GM12878 (cell line): ENCODE measurements at regions not wholly inside any gene's neighbourhood (a gene's known extent, or its start where the extent isn't known, plus 50 kb on each side); places are given as distances from the start of the nearest gene placed in this dataset.

Experiments
- ATAC-seq: fragments of 200-7000 bp; cut with Tn5 transposase; 3 replicates; pipeline ENCODE4 v1.9.1; 2020; ENCODE audit warnings: mild to moderate bottlenecking, moderate library complexity
- BruUV-seq: library from RNA; stranded (reverse); fragments of 400-500 nt; replicated peaks from 2 replicates; lab custom pipeline; 2021; lab: Mats Ljungman, UMichigan
- CTCF ChIA-PET: fragments of 300-600 bp; sonication (Branson Sonifier 250); formaldehyde crosslinking; extraction: SDS; loops from one replicate; lab custom pipeline; 2021; ENCODE audit warnings: inconsistent platforms; lab: Yijun Ruan, JAX
- POLR2A ChIA-PET: fragments of 350-600 bp; formaldehyde crosslinking; extraction: SDS; loops from one replicate; lab custom pipeline; 2021; ENCODE audit warnings: inconsistent platforms; lab: Charles Lee
- RAD21 ChIA-PET: fragments of 300-600 bp; sonication (Branson Sonifier 250); formaldehyde crosslinking; loops from one replicate; lab custom pipeline; 2023; ENCODE audit warnings: antibody characterized with exemption; ENCODE audit not compliant: unreplicated experiment; lab: Charles Lee
- SMC1A ChIA-PET: fragments of 300-600 bp; sonication (Branson Sonifier 250); formaldehyde crosslinking; loops from one replicate; lab custom pipeline; 2023; ENCODE audit not compliant: unreplicated experiment, uncharacterized antibody; lab: Charles Lee
- DNase-seq: peaks from one replicate; pipeline ENCODE4 v3.0.0-alpha.2; 2011; ENCODE audit warnings: low read depth, low spot score
- FAIRE-seq: peaks from 3 replicates; lab custom pipeline; 2011; peaks lifted over from hg19 to GRCh38; lab: Jason Lieb, UNC
- H2AFZ ChIP-seq: 2 replicates; pipeline ENCODE4 v1.6.0; 2011; ENCODE audit warnings: low read depth, low read length, control low read depth; ENCODE audit not compliant: control insufficient read depth
- H3K27ac ChIP-seq: 2 replicates; pipeline ENCODE4 v1.5.1; 2011; ENCODE audit warnings: control low read depth; ENCODE audit not compliant: control insufficient read depth, insufficient read depth
- H3K27me3 ChIP-seq, 2 experiments: replicated peaks in 1 of 2; 2 replicates each; pipeline versions ENCODE4 v1.6.0 to v1.6.1; 2011; ENCODE audit warnings: low read length in 1 of 2; ENCODE audit not compliant: control insufficient read depth in 2 of 2, insufficient read depth in 2 of 2
- H3K36me3 ChIP-seq, 2 experiments: 2 replicates each; pipeline ENCODE4 v1.5.1; 2011; ENCODE audit warnings: low read length in 1 of 2; ENCODE audit not compliant: control insufficient read depth in 2 of 2, insufficient read depth in 2 of 2
- H3K4me1 ChIP-seq: 2 replicates; pipeline ENCODE4 v1.6.1; 2011; ENCODE audit warnings: mild to moderate bottlenecking, low read length, moderate library complexity, mixed read lengths; ENCODE audit not compliant: control insufficient read depth, insufficient read depth
- H3K4me2 ChIP-seq: 2 replicates; pipeline ENCODE4 v1.6.0; 2011; ENCODE audit warnings: control low read depth; ENCODE audit not compliant: control insufficient read depth, insufficient read depth
- H3K4me3 ChIP-seq: fragments of 200-600 bp; sonication (generic); 2 replicates; pipeline ENCODE4 v1.5.1; 2016
- H3K79me2 ChIP-seq: 2 replicates; pipeline ENCODE4 v1.6.0; 2011; ENCODE audit warnings: low read length; ENCODE audit not compliant: control insufficient read depth, insufficient read depth
- H3K9ac ChIP-seq: 2 replicates; pipeline ENCODE4 v1.8.0; 2011; ENCODE audit warnings: low read length, control low read depth, mixed read lengths; ENCODE audit not compliant: control insufficient read depth, insufficient read depth
- H3K9me3 ChIP-seq: replicated peaks from 3 replicates; pipeline ENCODE4 v1.5.1; 2011; ENCODE audit warnings: mild to moderate bottlenecking, low read length; ENCODE audit not compliant: control insufficient read depth, insufficient read depth
- H4K20me1 ChIP-seq: 2 replicates; pipeline ENCODE4 v1.6.0; 2011; ENCODE audit not compliant: control insufficient read depth, insufficient read depth
- BCLAF1 ChIP-seq: fragments of 450-650 bp; IDR thresholded peaks from 2 replicates; pipeline ENCODE4 v1.6.1; 2017; ENCODE audit warnings: antibody characterized with exemption, mild to moderate bottlenecking, moderate library complexity
- BMI1 ChIP-seq: fragments of 450-650 bp; IDR thresholded peaks from 2 replicates; pipeline ENCODE4 v1.6.1; 2016; ENCODE audit warnings: mild to moderate bottlenecking, moderate library complexity, borderline replicate concordance
- BRCA1 ChIP-seq: IDR thresholded peaks from 2 replicates; pipeline ENCODE4 v1.6.1; 2011; ENCODE audit warnings: low read depth, low read length, improper control_type of control experiment
- CEBPZ ChIP-seq: fragments of 150-350 bp; IDR thresholded peaks from 2 replicates; pipeline ENCODE4 v1.6.1; 2016; ENCODE audit warnings: low read depth, low read length
- CHD1 ChIP-seq: IDR thresholded peaks from 2 replicates; pipeline ENCODE4 v1.6.1; 2012; ENCODE audit warnings: low read depth, low read length, improper control_type of control experiment
- CHD2 ChIP-seq: IDR thresholded peaks from 2 replicates; pipeline ENCODE4 v1.6.1; 2011; ENCODE audit warnings: low read depth, low read length, improper control_type of control experiment, borderline replicate concordance
- ESRRA ChIP-seq: IDR thresholded peaks from 2 replicates; pipeline ENCODE4 v1.6.1; 2012; ENCODE audit warnings: mild to moderate bottlenecking, low read length, improper control_type of control experiment
- HDAC6 ChIP-seq: fragments of 200-600 bp; sonication (generic); IDR thresholded peaks from one replicate; pipeline ENCODE4 v1.8.0; 2017; ENCODE audit warnings: antibody characterized with exemption; ENCODE audit not compliant: unreplicated experiment
- NFXL1 ChIP-seq: fragments of 450-650 bp; IDR thresholded peaks from 2 replicates; pipeline ENCODE4 v1.6.1; 2017; ENCODE audit warnings: antibody characterized with exemption, mild to moderate bottlenecking, borderline replicate concordance
- POLR2AphosphoS2 ChIP-seq: IDR thresholded peaks from 2 replicates; pipeline ENCODE4 v1.6.1; 2011; ENCODE audit warnings: low read depth, mild to moderate bottlenecking, low read length, improper control_type of control experiment, moderate library complexity
- SP1 ChIP-seq: IDR thresholded peaks from one replicate; pipeline ENCODE4 v1.6.1; 2011; ENCODE audit warnings: low read depth, low read length
- TAF1 ChIP-seq: IDR thresholded peaks from 2 replicates; pipeline ENCODE4 v1.6.1; 2011; ENCODE audit warnings: mild to moderate bottlenecking, low read depth, low read length, borderline replicate concordance
- ZNF592 ChIP-seq: fragments of 450-650 bp; IDR thresholded peaks from 2 replicates; pipeline ENCODE4 v1.6.1; 2017; ENCODE audit warnings: mild to moderate bottlenecking, moderate library complexity
- ZNF622 ChIP-seq: fragments of 450-650 bp; IDR thresholded peaks from 2 replicates; pipeline ENCODE4 v1.6.1; 2017; ENCODE audit warnings: mild to moderate bottlenecking, inconsistent platforms
- WGBS: methylation state at CpG from one replicate; pipeline ENCODE4 v1.1.6; 2016; ENCODE audit warnings: low lambda C conversion rate; ENCODE audit not compliant: insufficient replicate concordance, insufficient coverage; ENCODE audit errors: missing lambda C conversion rate; 5-methylcytosine and 5-hydroxymethylcytosine counted together
- in situ Hi-C: fragments of 300-500 bp; cut with MboI; formaldehyde crosslinking; loops from 9 replicates; pipeline ENCODE4 v1.14.3; 2018; ENCODE audit warnings: mixed read lengths
- intact Hi-C: fragments of 100-400 bp; cut with micrococcal nuclease; formaldehyde crosslinking; loops from one replicate; pipeline ENCODE4 v1.14.2; 2022; ENCODE audit not compliant: unreplicated experiment

GRCh38 chr13:34738254-34738992 is 203.6 kb upstream of the NBEA start:
- BruUV-seq = no TSS peak
- ChIA-PET CTCF (interaction anchor here (0.6 to 1.3 kb wide), 4 partner anchors 18 to 427 kb away, joined by 3 read pairs; no protein-coding TSS in a partner anchor), SMC1A (interaction anchor here (1.4 to 2.0 kb wide), 3 partner anchors 10 to 83 kb away, joined by 3 to 7 read pairs (median 6); no protein-coding TSS in a partner anchor), POLR2A (no interaction called here), RAD21 (interaction anchor here (1.1 kb wide), 1 partner anchor 9 kb away, joined by 3 read pairs; no protein-coding TSS in a partner anchor)
- H3K36me3 ChIP-seq = no peaks in the 10 kb centered on the region
- ATAC-seq (no peak), FAIRE-seq (no peak), DNase-seq (no peak)
- H2AFZ ChIP-seq = no peak overlapping the region
- no peaks in the 10 kb centered on the region for H3K27me3 ChIP-seq
- H3K4me2 ChIP-seq = no peak overlapping the region
- H4K20me1 ChIP-seq = no peaks in the 10 kb centered on the region
- no peaks in the 10 kb centered on the region for H3K9me3 ChIP-seq
- no peak overlapping the region for H3K4me3 ChIP-seq
- no peaks in the 10 kb centered on the region for H3K79me2 ChIP-seq
- intact Hi-C loops (no loop called here), in situ Hi-C loops (no loop called here)
- TF ChIP-seq SP1 (no peak), BRCA1 (no peak), ZNF622 (no peak), POLR2AphosphoS2 (no peak), TAF1 (no peak), NFXL1 (no peak), BMI1 (no peak), ESRRA (no peak), CEBPZ (no peak), CHD2 (no peak), CHD1 (no peak), HDAC6 (no peak), ZNF592 (no peak), BCLAF1 (no peak)
- no peak overlapping the region for H3K27ac ChIP-seq
- 24% methylated on average over 7 of the region's 7 CpGs for WGBS
- H3K9ac ChIP-seq = no peak overlapping the region
- H3K4me1 ChIP-seq = no peaks in the 10 kb centered on the region
